Hepatocyte (in vitro differentiated cells): ENCODE measurements at regions not wholly inside any gene's neighbourhood (a gene's known extent, or its start where the extent isn't known, plus 50 kb on each side); places are given as distances from the start of the nearest gene placed in this dataset.

Source experiments
- CTCF ChIP-seq: fragments of 200-600 bp; sonication (generic); IDR thresholded peaks from 2 replicates; pipeline ENCODE4 v1.5.1; 2016; ENCODE audit warnings: antibody characterized with exemption, mild to moderate bottlenecking; ENCODE audit not compliant: poor library complexity
- EZH2 ChIP-seq: fragments of 200-600 bp; sonication (generic); IDR thresholded peaks from 2 replicates; pipeline ENCODE4 v1.6.1; 2016; ENCODE audit warnings: antibody characterized with exemption, mild to moderate bottlenecking, borderline replicate concordance
- EZH2phosphoT487 ChIP-seq: fragments of 200-600 bp; sonication (generic); IDR thresholded peaks from one replicate; pipeline ENCODE4 v1.6.1; 2018; ENCODE audit warnings: antibody characterized with exemption, mild to moderate bottlenecking, low read depth, moderate library complexity; ENCODE audit not compliant: unreplicated experiment, severe bottlenecking

DNA sequence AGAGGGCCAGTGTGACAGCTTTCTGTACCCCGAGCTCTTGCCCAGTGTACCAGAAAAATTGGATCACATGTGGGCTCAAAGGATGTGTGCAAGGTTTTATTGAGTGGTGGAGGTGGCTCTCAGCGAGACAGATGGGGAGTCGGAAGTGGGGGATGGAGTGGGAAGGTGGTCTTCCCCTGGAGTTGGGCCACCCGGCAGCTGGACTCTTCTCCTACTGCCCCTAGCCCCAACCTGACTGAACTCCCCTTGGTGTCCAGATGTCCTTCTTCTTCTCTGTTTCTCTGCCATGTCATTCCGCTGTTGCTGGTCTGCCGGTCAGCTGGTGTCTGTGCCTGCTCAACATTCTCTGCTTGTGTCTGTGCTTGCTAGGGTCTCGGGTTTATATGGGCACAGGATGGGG is 217.9 kb downstream of the RRAGC start:
- no peak for TF ChIP-seq CTCF
- TF ChIP-seq EZH2phosphoT487, result no peak
- no peak for TF ChIP-seq EZH2
